Stimulated activated naive B cell treated with anti-CD40 and anti-IgM and Interleukin-4, amounts not matched to agents 10 μg/mL and 1 μg/mL and 100 μg/mL, for 72 hours (primary cell): ENCODE measurements at regions not wholly inside any gene's neighbourhood (a gene's known extent, or its start where the extent isn't known, plus 50 kb on each side); places are given as distances from the start of the nearest gene placed in this dataset.
A peak's percentile ranks its signal among the peaks of the same experiment; 100 is the strongest.
"Not testable (repeated sequence)": the region's sequence is repeated elsewhere in the genome, so short reads cannot be mapped to it uniquely, and the experiment has no call there.

ENCODE experiments used
- ATAC-seq, 2 donors: fragments of 150-1000 bp; cut with Tn5 transposase; replicated peaks; 2 replicates each; pipeline ENCODE4 v1.10.0; 2021; ENCODE audit warnings: moderate library complexity in 1 of 2
- DNase-seq: peaks from one replicate; pipeline ENCODE4 v3.0.0; 2021
- H3K27ac Mint-ChIP-seq: one replicate; pipeline ENCODE4 v1.8.0; 2022; ENCODE audit warnings: mild to moderate bottlenecking, mixed read lengths
- H3K27me3 Mint-ChIP-seq, 2 donors: one replicate each; pipeline ENCODE4 v1.8.0; 2022; ENCODE audit warnings: mixed read lengths in 2 of 2
- H3K36me3 Mint-ChIP-seq, 2 donors: one replicate each; pipeline ENCODE4 v1.8.0; 2022; ENCODE audit warnings: mixed read lengths in 2 of 2, mild to moderate bottlenecking in 1 of 2
- H3K4me1 Mint-ChIP-seq, 2 donors: one replicate each; pipeline ENCODE4 v1.8.0; 2022; ENCODE audit warnings: mixed read lengths in 2 of 2, mild to moderate bottlenecking in 1 of 2
- H3K4me3 Mint-ChIP-seq, 2 donors: one replicate each; pipeline ENCODE4 v1.8.0; 2022; ENCODE audit warnings: mild to moderate bottlenecking in 2 of 2, mixed read lengths in 2 of 2, moderate library complexity in 1 of 2
- H3K9me3 Mint-ChIP-seq, 2 donors: one replicate each; pipeline ENCODE4 v1.8.0; 2022; ENCODE audit warnings: mixed read lengths in 2 of 2, mild to moderate bottlenecking in 1 of 2

- Mint-ChIP-seq H3K27me3 (no peaks in the 10 kb centered on the region), H3K9me3 (peaks cover 4 to 7% of the 10 kb centered on the region in 2 donors), H3K4me1 (no peaks in the 10 kb centered on the region), H3K27ac (no peak overlapping the region), H3K36me3 (no peaks in the 10 kb centered on the region), H3K4me3 (no peak overlapping the region)
- DNase-seq (no peak), ATAC-seq (no peak)
Observed at GRCh38 chr20:39713076-39713840, 751.1 kb downstream of the DHX35 start.

DNA sequence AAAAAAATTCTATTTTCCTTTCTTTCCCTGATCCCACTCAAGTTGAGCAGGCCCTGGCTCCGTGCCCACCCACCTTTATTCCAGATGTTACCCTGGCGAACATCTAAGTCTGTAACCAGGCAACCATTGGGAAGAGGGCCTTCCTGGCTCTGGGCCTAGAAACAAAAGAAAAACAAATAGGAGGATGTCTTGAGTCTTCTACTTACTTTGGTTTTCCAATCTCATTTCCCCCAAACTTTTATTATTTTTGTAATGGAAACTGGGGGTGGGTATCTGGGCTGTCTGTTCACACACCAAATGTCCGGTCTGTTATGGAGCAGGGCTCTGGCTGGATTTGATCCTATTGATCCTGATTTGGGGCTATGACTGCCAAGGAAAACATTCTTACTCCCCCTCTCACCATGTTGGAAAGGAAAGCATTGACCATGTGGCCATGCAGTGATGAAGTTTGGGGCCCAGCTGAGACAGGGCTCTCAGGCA is 744.1 kb downstream of the DHX35 start:
- ATAC-seq: no peak
- Mint-ChIP-seq H3K27me3 (peaks cover 0 to 5% of the 10 kb centered on the region in 2 donors), H3K4me1 (no peaks in the 10 kb centered on the region), H3K36me3 (no peaks in the 10 kb centered on the region), H3K27ac (no peak overlapping the region), H3K9me3 (peaks cover 0 to 2% of the 10 kb centered on the region in 2 donors), H3K4me3 (no peak overlapping the region)
- DNase-seq: no peak

- no peak overlapping the region for H3K4me3 Mint-ChIP-seq
- H3K27ac Mint-ChIP-seq: no peak overlapping the region
- H3K4me1 Mint-ChIP-seq: no peaks in the 10 kb centered on the region
- peaks cover 0 to 2% of the 10 kb centered on the region in 2 donors for H3K9me3 Mint-ChIP-seq
- DNase-seq (no peak), ATAC-seq (no peak)
- H3K36me3 Mint-ChIP-seq: no peaks in the 10 kb centered on the region
- peaks cover 5% of the 10 kb centered on the region in 2 donors for H3K27me3 Mint-ChIP-seq
Observed at GRCh38 chr20:39705032-39705431, 742.9 kb downstream of the DHX35 start.

GRCh38 chr20:39703357-39703756 is 741.2 kb downstream of the DHX35 start:
- not testable (repeated sequence) for H3K9me3 Mint-ChIP-seq, H3K4me3 Mint-ChIP-seq, H3K4me1 Mint-ChIP-seq, ATAC-seq, H3K27ac Mint-ChIP-seq, H3K27me3 Mint-ChIP-seq, DNase-seq, H3K36me3 Mint-ChIP-seq

GRCh38 chr20:39702701-39703349 is 740.7 kb downstream of the DHX35 start:
- Mint-ChIP-seq H3K4me1 (no peaks in the 10 kb centered on the region), H3K27ac (no peak overlapping the region)
- ATAC-seq: no peak

DNA sequence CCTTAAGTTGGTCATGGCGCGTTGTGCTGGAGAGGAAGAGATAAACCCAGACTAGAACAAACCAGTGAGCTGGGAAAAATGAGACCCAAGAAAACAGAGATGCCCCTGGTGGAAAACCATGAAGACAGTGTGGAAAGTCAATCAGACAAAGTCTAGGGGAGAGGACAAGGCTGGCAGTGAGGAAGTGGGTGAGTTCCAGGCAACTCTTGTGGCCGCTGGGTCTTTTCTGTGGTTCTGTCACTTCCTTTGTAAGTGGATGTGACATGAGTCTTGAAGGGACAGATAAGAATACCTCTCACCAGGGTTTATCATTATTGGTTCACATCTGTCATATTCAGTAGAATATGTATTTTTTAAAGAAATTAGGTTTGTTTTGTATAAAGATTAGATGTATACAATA is 738.4 kb downstream of the DHX35 start:
- ATAC-seq (no peak), DNase-seq (no peak)
- Mint-ChIP-seq H3K4me3 (no peak overlapping the region), H3K27ac (no peak overlapping the region), H3K9me3 (no peaks in the 10 kb centered on the region), H3K36me3 (no peaks in the 10 kb centered on the region), H3K27me3 (peaks cover 5% of the 10 kb centered on the region in 2 donors), H3K4me1 (no peaks in the 10 kb centered on the region)

More at GRCh38 chr20:39702701-39703349, 740.7 kb downstream of the DHX35 start:
- no peak for DNase-seq
- no peaks in the 10 kb centered on the region for H3K36me3 Mint-ChIP-seq
- H3K27me3 Mint-ChIP-seq: peaks cover 5% of the 10 kb centered on the region in 2 donors
- no peak overlapping the region for H3K4me3 Mint-ChIP-seq
- no peaks in the 10 kb centered on the region for H3K9me3 Mint-ChIP-seq

DNA sequence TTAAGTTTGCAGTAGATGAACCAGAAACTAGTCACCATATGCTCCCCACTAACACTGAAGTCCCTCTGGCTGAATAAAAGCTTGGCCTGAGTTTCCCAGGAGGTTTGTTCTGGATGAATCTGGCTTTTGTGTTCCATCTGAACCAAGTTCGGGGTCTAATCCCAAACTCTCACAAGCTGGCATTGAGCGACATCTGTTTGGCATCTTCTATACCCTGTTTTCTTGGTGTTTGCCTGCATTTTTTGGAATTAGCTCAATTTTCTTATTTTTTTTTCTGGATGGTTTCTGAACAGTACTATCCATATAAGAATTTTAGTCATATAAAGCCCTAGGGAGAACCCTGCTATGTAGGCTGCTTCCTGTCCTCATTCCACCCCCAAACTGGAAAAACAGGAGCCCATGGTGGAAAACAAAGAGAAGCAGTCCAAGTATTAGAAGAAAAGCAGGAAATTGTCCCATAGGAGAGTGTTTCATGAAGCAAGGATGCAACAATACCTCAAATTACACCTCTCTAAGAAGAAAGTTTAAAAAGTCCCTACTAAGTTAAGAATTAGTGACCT is 737.1 kb downstream of the DHX35 start:
- no peak overlapping the region for H3K27ac Mint-ChIP-seq
- ATAC-seq: no peak
- H3K27me3 Mint-ChIP-seq: peaks cover 5% of the 10 kb centered on the region in 2 donors
- H3K9me3 Mint-ChIP-seq: no peaks in the 10 kb centered on the region
- H3K4me1 Mint-ChIP-seq: no peaks in the 10 kb centered on the region
- no peaks in the 10 kb centered on the region for H3K36me3 Mint-ChIP-seq
- DNase-seq: no peak
- H3K4me3 Mint-ChIP-seq: no peak overlapping the region

DNA sequence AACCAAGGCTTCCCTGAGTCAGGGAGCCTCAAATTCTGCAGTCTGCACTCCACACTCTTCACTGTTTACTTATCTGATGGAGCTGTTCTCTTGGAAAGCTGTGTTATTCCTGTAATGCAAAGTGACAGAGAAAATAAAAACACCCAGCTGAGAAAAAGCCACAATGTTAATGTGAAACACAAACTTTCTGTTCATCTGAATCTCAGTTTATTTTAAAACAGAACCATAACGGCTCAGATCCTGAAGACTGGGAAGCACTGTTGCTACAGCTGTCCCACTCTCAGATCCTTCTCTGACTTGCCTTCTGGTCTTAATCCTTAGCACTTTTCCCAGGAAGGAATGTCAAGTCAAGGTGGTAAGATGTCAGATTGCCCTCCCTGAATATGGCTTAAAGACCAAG is 736.6 kb downstream of the DHX35 start:
- DNase-seq (no peak), ATAC-seq (no peak)
- H3K27ac Mint-ChIP-seq: no peak overlapping the region
- no peaks in the 10 kb centered on the region for H3K9me3 Mint-ChIP-seq
- H3K4me1 Mint-ChIP-seq: no peaks in the 10 kb centered on the region
- H3K4me3 Mint-ChIP-seq: no peak overlapping the region
- no peaks in the 10 kb centered on the region for H3K36me3 Mint-ChIP-seq
- peaks cover 0 to 5% of the 10 kb centered on the region in 2 donors for H3K27me3 Mint-ChIP-seq

GRCh38 chr20:39691151-39691862 is 729.2 kb downstream of the DHX35 start:
- H3K4me1 Mint-ChIP-seq: no peaks in the 10 kb centered on the region
- DNase-seq: no peak
- H3K4me3 Mint-ChIP-seq: no peak overlapping the region
- H3K36me3 Mint-ChIP-seq: no peaks in the 10 kb centered on the region
- no peak overlapping the region for H3K27ac Mint-ChIP-seq
- no peak for ATAC-seq
- H3K27me3 Mint-ChIP-seq: peaks cover 0 to 4% of the 10 kb centered on the region in 2 donors
- H3K9me3 Mint-ChIP-seq: peaks cover 0 to 1% of the 10 kb centered on the region in 2 donors

DNA sequence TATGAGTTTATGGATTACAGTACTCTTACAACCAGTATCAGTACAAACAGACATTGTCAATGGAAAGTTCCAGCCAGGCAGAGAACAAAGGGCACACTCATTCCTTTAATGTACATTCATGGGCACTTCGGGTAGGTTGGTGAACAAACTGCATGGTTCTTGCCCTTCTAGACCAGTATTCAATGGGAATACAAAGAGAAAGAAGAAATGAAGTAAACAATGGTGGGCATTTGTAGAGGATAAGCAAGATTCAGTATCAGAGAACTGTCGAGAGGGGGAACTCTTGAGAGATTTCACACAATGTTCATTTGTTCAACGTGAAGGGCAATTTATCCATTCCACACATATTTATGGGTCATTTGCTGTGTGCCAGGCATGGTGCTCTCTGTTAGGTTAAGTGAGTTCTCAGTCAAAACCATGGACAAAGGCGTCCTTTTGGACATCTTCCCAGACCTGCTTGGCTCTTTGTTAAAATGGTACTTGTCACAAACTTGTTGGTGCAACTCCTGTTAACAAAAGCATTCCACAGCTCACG is 714.8 kb downstream of the DHX35 start:
- H3K27ac Mint-ChIP-seq: no peak overlapping the region
- ATAC-seq: no peak
- DNase-seq: no peak
- H3K9me3 Mint-ChIP-seq: peaks cover 0 to 4% of the 10 kb centered on the region in 2 donors
- no peaks in the 10 kb centered on the region for H3K36me3 Mint-ChIP-seq
- H3K27me3 Mint-ChIP-seq: no peaks in the 10 kb centered on the region
- H3K4me3 Mint-ChIP-seq: no peak overlapping the region
- H3K4me1 Mint-ChIP-seq: no peaks in the 10 kb centered on the region

DNA sequence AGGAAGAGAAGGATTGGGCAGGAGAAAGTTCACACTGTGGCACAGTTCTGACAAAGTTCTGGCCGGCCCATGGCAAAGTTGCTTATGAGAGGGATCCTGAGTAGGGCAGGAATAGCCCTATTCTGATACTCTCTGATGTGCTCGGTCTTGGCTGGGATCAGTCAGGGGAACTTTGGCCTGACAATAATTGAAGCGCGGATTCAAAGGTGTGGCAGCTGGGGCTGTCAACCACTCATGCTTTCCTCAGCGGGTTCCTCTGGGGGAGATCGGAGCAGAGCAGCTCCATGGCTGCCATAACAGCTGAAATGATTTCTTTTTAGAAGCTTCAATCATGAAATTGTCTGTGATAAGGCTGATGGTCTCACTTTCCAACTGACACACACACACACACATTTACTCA is 714.1 kb downstream of the DHX35 start:
- no peaks in the 10 kb centered on the region for H3K4me1 Mint-ChIP-seq
- H3K36me3 Mint-ChIP-seq: no peaks in the 10 kb centered on the region
- H3K27ac Mint-ChIP-seq: no peak overlapping the region
- H3K4me3 Mint-ChIP-seq: no peak overlapping the region
- no peak for ATAC-seq
- no peak for DNase-seq
- H3K9me3 Mint-ChIP-seq: peaks cover 0 to 4% of the 10 kb centered on the region in 2 donors
- no peaks in the 10 kb centered on the region for H3K27me3 Mint-ChIP-seq

- peak; percentile 23 to 34 for ATAC-seq
- no peaks in the 10 kb centered on the region for H3K4me1 Mint-ChIP-seq
- H3K9me3 Mint-ChIP-seq: peaks cover 0 to 4% of the 10 kb centered on the region in 2 donors
- no peaks in the 10 kb centered on the region for H3K36me3 Mint-ChIP-seq
- H3K27ac Mint-ChIP-seq: no peak overlapping the region
- no peaks in the 10 kb centered on the region for H3K27me3 Mint-ChIP-seq
- H3K4me3 Mint-ChIP-seq: no peak overlapping the region
- DNase-seq: no peak
Observed at GRCh38 chr20:39674842-39675241, 712.7 kb downstream of the DHX35 start.

DNA sequence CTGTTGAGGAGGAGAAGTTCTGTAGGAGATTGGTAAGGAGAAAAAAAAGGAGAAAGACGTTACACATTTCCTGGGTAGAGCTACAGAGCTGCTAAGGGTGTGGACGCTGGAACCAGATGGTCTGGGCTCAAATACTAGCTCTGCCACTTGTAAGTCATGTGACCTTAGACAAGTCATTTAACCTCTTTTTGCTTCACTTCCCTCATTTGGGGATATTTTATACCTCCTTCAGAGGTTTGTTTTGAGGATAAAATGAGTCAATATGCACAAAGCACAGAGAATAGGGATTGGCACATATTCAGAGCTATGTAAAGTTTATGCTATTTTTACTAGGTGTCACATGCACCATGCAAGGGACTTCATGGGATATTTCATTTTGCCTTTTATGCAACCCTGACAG is 708.8 kb downstream of the DHX35 start:
- ATAC-seq (peak; percentile 46 to 76), DNase-seq (no peak)
- no peaks in the 10 kb centered on the region for H3K36me3 Mint-ChIP-seq
- H3K9me3 Mint-ChIP-seq: no peaks in the 10 kb centered on the region
- no peak overlapping the region for H3K4me3 Mint-ChIP-seq
- no peaks in the 10 kb centered on the region for H3K27me3 Mint-ChIP-seq
- no peaks in the 10 kb centered on the region for H3K4me1 Mint-ChIP-seq
- no peak overlapping the region for H3K27ac Mint-ChIP-seq

GRCh38 chr20:39669659-39670058 is 707.5 kb downstream of the DHX35 start:
- Mint-ChIP-seq H3K27ac (no peak overlapping the region), H3K9me3 (no peaks in the 10 kb centered on the region)

More at GRCh38 chr20:39669659-39670058, 707.5 kb downstream of the DHX35 start:
- Mint-ChIP-seq H3K27me3 (no peaks in the 10 kb centered on the region), H3K36me3 (no peaks in the 10 kb centered on the region), H3K4me3 (no peak overlapping the region), H3K4me1 (no peaks in the 10 kb centered on the region)
- DNase-seq: no peak
- ATAC-seq: no peak
